A549 (cell line): ENCODE measurements at regions not wholly inside any gene's neighbourhood (a gene's known extent, or its start where the extent isn't known, plus 50 kb on each side); places are given as distances from the start of the nearest gene placed in this dataset.

Experiments used
- ATAC-seq, 2 experiments: fragments of 200-7000 bp in 1 of 2; fragments of >200 bp in 1 of 2; cut with Nextera tagmentation in 1 of 2; cut with Tn5 transposase in 1 of 2; 3 replicates each; pipeline versions ENCODE4 v1.8.0 to v1.9.1; 2018 to 2020; ENCODE audit warnings: mild to moderate bottlenecking in 1 of 2, moderate library complexity in 1 of 2
- CTCF ChIA-PET: fragments of 300-600 bp; sonication (Branson Sonifier 250); formaldehyde crosslinking; extraction: SDS; loops from one replicate; lab custom pipeline; 2021; ENCODE audit warnings: antibody characterized with exemption, inconsistent platforms; lab: Yijun Ruan, JAX
- POLR2A ChIA-PET: fragments of 350-600 bp; formaldehyde crosslinking; extraction: SDS; loops from one replicate; lab custom pipeline; 2021; ENCODE audit warnings: antibody characterized with exemption, inconsistent platforms; lab: Yijun Ruan, JAX
- DNase-seq, 2 experiments: peaks; one replicate each; pipeline versions ENCODE4 v3.0.0 to v3.0.0-alpha.2; 2011 to 2016; ENCODE audit warnings: low read depth in 1 of 2, low spot score in 1 of 2
- FAIRE-seq: peaks from 2 replicates; lab custom pipeline; 2011; peaks lifted over from hg19 to GRCh38; lab: Jason Lieb, UNC
- H3K27ac ChIP-seq, 2 experiments: fragments of >200 bp; sonication (Bioruptor Twin); formaldehyde crosslinking; 3 replicates each; pipeline ENCODE4 v1.5.1; 2016 to 2017
- H3K4me1 ChIP-seq: fragments of >200 bp; sonication (Bioruptor Twin); formaldehyde crosslinking; 3 replicates; pipeline ENCODE4 v1.6.1; 2016
- H3K4me2 ChIP-seq: fragments of >200 bp; sonication (Bioruptor Twin); formaldehyde crosslinking; 3 replicates; pipeline ENCODE4 v1.6.1; 2016
- H3K4me3 ChIP-seq: fragments of >200 bp; sonication (Bioruptor Twin); formaldehyde crosslinking; 3 replicates; pipeline ENCODE4 v1.5.1; 2016
- H3K9me3 ChIP-seq: fragments of >200 bp; sonication (Bioruptor Twin); formaldehyde crosslinking; 3 replicates; pipeline ENCODE4 v1.6.1; 2016
- CBX2 ChIP-seq: fragments of 200-600 bp; sonication (generic); IDR thresholded peaks from 2 replicates; pipeline ENCODE4 v1.6.1; 2016; ENCODE audit warnings: low read depth, mild to moderate bottlenecking, borderline replicate concordance
- CBX8 ChIP-seq: fragments of 200-600 bp; sonication (generic); IDR thresholded peaks from 2 replicates; pipeline ENCODE4 v1.6.1; 2016
- CHD2 ChIP-seq: fragments of 150-350 bp; IDR thresholded peaks from 2 replicates; pipeline ENCODE4 v1.6.1; 2014; ENCODE audit warnings: low read length; ENCODE audit not compliant: partially characterized antibody
- EHF ChIP-seq: fragments of 250-450 bp; sonication (Bioruptor Pico); IDR thresholded peaks from 2 replicates; pipeline ENCODE4 v1.5.0; 2020; ENCODE audit warnings: mild to moderate bottlenecking
- FOSB ChIP-seq: fragments of 250-450 bp; sonication (Bioruptor Pico); IDR thresholded peaks from 2 replicates; pipeline ENCODE4 v1.5.0; 2020; ENCODE audit warnings: mild to moderate bottlenecking, moderate library complexity
- FOSL2 ChIP-seq, 2 experiments: fragments of 450-650 bp in 1 of 2; fragments of >200 bp in 1 of 2; sonication (Bioruptor Twin) in 1 of 2; formaldehyde crosslinking; IDR thresholded peaks; 2 replicates each; pipeline versions ENCODE4 v1.5.0 to v1.6.1; 2016 to 2020; ENCODE audit warnings: mild to moderate bottlenecking in 1 of 2, moderate library complexity in 1 of 2
- GATA3 ChIP-seq: IDR thresholded peaks from 2 replicates; pipeline ENCODE4 v1.6.1; 2012; ENCODE audit warnings: borderline replicate concordance
- HDAC2 ChIP-seq: fragments of 200-600 bp; sonication (generic); IDR thresholded peaks from 2 replicates; pipeline ENCODE4 v1.6.1; 2016
- HEYL ChIP-seq: fragments of 250-450 bp; sonication (Bioruptor Pico); IDR thresholded peaks from 2 replicates; pipeline ENCODE4 v1.8.0; 2021; ENCODE audit warnings: mild to moderate bottlenecking, moderate library complexity
- HOXA7 ChIP-seq: fragments of 250-450 bp; sonication (Bioruptor Pico); IDR thresholded peaks from 2 replicates; pipeline ENCODE4 v1.5.0; 2020; ENCODE audit warnings: mild to moderate bottlenecking, moderate library complexity
- HOXB13 ChIP-seq: fragments of 250-450 bp; sonication (Bioruptor Pico); IDR thresholded peaks from 2 replicates; pipeline ENCODE4 v1.5.0; 2020; ENCODE audit warnings: low read depth, mild to moderate bottlenecking, moderate library complexity
- HOXB5 ChIP-seq: fragments of 250-450 bp; sonication (Bioruptor Pico); IDR thresholded peaks from 2 replicates; pipeline ENCODE4 v1.5.0; 2020; ENCODE audit warnings: mild to moderate bottlenecking, moderate library complexity
- KDM1A ChIP-seq: fragments of 200-600 bp; sonication (generic); IDR thresholded peaks from 2 replicates; pipeline ENCODE4 v1.6.1; 2016; ENCODE audit warnings: low read depth, mild to moderate bottlenecking
- MAFK ChIP-seq: fragments of 450-650 bp; IDR thresholded peaks from 2 replicates; pipeline ENCODE4 v1.6.1; 2014; ENCODE audit not compliant: partially characterized antibody
- NPAS2 ChIP-seq: fragments of 250-450 bp; sonication (Bioruptor Pico); IDR thresholded peaks from 2 replicates; pipeline ENCODE4 v1.8.0; 2022; ENCODE audit warnings: mild to moderate bottlenecking, moderate library complexity, borderline replicate concordance
- NR3C1 ChIP-seq: fragments of >200 bp; sonication (Bioruptor Twin); formaldehyde crosslinking; IDR thresholded peaks from 3 replicates; pipeline ENCODE4 v1.6.1; 2017
- RAD21 ChIP-seq, 2 experiments: fragments of >200 bp in 1 of 2; sonication (Bioruptor Twin) in 1 of 2; formaldehyde crosslinking in 1 of 2; IDR thresholded peaks in 1 of 2; conservative IDR thresholded peaks in 1 of 2; 2 replicates in 1 of 2; 3 replicates in 1 of 2; pipeline ENCODE4 v1.6.1; 2012 to 2018; ENCODE audit warnings: inconsistent platforms in 1 of 2
- RARB ChIP-seq: fragments of 250-450 bp; sonication (Bioruptor Pico); IDR thresholded peaks from 2 replicates; pipeline ENCODE4 v1.8.0; 2021; ENCODE audit warnings: mild to moderate bottlenecking, moderate library complexity
- TFCP2L1 ChIP-seq: fragments of 250-450 bp; sonication (Bioruptor Pico); IDR thresholded peaks from 2 replicates; pipeline ENCODE4 v1.5.0; 2021; ENCODE audit warnings: mild to moderate bottlenecking
- WGBS: methylation state at CpG from one replicate; pipeline ENCODE4 v1.1.6; 2017; ENCODE audit errors: missing lambda C conversion rate; 5-methylcytosine and 5-hydroxymethylcytosine counted together
- TF ChIP-seq, protein P1 (sequence below): IDR thresholded peaks from 2 replicates; pipeline ENCODE4 v1.6.1; 2012; ENCODE audit warnings: low read depth, borderline replicate concordance
- TF ChIP-seq, protein P2 (sequence below): fragments of >200 bp; sonication (Bioruptor Twin); formaldehyde crosslinking; IDR thresholded peaks from 3 replicates; pipeline ENCODE4 v1.5.1; 2016
- TF ChIP-seq, protein P3 (sequence below): IDR thresholded peaks from 2 replicates; pipeline ENCODE4 v1.6.1; 2012
- TF ChIP-seq, protein P4 (sequence below): fragments of 200-600 bp; sonication (generic); IDR thresholded peaks from 2 replicates; pipeline ENCODE4 v1.6.1; 2016; ENCODE audit warnings: antibody characterized with exemption, mild to moderate bottlenecking, moderate library complexity
- TF ChIP-seq, protein P5 (sequence below): fragments of >200 bp; sonication (Bioruptor Twin); formaldehyde crosslinking; IDR thresholded peaks from 2 replicates; pipeline ENCODE4 v1.6.1; 2016

DNA sequence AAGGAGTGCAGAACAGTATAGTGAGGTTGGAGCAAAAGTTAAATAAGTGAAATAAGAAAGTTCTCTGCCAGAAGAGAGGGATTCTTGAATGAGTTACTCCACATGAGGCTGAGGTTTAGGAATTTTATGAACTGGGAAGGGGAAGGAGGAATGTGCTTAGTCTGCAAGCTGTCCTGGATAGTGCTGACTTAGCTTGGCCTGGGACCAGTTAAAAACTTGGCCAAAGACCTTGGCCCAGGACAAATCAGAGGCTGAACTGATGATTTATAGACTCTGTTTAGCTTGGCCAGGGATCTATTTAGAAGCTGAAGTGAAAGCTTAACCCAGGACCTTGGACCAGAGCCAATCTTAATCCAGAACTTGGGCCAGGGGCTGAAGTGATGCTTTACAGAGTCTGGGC lies 244.4 kb upstream of the RBMY1B start:
- FAIRE-seq (no peak), ATAC-seq (no peak), DNase-seq (no peak)
- no peak overlapping the region for H3K27ac ChIP-seq
- H3K4me3 ChIP-seq: no peak overlapping the region
- ChIA-PET CTCF (no interaction called here), POLR2A (no interaction called here)
- H3K9me3 ChIP-seq: no peaks in the 10 kb centered on the region
- H3K4me1 ChIP-seq: no peaks in the 10 kb centered on the region
- TF ChIP-seq, protein P1, sequence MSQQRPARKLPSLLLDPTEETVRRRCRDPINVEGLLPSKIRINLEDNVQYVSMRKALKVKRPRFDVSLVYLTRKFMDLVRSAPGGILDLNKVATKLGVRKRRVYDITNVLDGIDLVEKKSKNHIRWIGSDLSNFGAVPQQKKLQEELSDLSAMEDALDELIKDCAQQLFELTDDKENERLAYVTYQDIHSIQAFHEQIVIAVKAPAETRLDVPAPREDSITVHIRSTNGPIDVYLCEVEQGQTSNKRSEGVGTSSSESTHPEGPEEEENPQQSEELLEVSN: no peak
- TF ChIP-seq HEYL (CRISPR knock-in tag): no peak
- TF ChIP-seq HOXB13 (CRISPR knock-in tag): no peak
- TF ChIP-seq TFCP2L1: no peak
- no peak for TF ChIP-seq CBX8
- TF ChIP-seq FOSL2 (IDR thresholded peaks at IDR 0.05): no peak
- no peak for TF ChIP-seq FOSL2 (CRISPR knock-in tag; IDR thresholded peaks at IDR 0.05)
- no peak for TF ChIP-seq RAD21 (conservative IDR thresholded peaks at IDR 0.05 in 1 of 2, IDR thresholded peaks at IDR 0.05 in 1 of 2)
- TF ChIP-seq CBX2: no peak
- TF ChIP-seq, protein P2, sequence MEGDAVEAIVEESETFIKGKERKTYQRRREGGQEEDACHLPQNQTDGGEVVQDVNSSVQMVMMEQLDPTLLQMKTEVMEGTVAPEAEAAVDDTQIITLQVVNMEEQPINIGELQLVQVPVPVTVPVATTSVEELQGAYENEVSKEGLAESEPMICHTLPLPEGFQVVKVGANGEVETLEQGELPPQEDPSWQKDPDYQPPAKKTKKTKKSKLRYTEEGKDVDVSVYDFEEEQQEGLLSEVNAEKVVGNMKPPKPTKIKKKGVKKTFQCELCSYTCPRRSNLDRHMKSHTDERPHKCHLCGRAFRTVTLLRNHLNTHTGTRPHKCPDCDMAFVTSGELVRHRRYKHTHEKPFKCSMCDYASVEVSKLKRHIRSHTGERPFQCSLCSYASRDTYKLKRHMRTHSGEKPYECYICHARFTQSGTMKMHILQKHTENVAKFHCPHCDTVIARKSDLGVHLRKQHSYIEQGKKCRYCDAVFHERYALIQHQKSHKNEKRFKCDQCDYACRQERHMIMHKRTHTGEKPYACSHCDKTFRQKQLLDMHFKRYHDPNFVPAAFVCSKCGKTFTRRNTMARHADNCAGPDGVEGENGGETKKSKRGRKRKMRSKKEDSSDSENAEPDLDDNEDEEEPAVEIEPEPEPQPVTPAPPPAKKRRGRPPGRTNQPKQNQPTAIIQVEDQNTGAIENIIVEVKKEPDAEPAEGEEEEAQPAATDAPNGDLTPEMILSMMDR: no peak
- TF ChIP-seq HOXA7 (CRISPR knock-in tag): no peak
- TF ChIP-seq GATA3: no peak
- TF ChIP-seq, protein P3, sequence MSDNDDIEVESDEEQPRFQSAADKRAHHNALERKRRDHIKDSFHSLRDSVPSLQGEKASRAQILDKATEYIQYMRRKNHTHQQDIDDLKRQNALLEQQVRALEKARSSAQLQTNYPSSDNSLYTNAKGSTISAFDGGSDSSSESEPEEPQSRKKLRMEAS: no peak
- TF ChIP-seq EHF (CRISPR knock-in tag): no peak
- no peak for TF ChIP-seq MAFK
- H3K4me2 ChIP-seq: no peak overlapping the region

DNA sequence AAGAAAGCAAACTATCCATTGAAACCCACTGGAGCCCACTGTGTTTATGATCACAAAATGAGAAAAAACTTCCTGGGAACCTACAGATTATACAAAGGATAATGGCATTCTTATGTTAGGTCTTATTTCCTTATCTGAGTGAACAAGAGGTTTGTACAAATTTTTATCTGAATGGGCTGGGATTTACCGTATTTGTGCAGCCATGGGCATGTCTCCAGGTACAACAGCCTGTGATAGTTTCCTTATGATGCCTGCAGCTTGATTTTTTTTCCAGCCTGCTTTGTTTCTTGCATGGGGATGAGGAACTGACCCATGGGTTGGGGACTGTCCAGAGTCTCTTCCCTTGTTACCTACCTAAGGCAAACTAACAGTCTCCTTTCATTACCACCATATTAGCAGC lies 244.0 kb upstream of the RBMY1B start:
- no peak for FAIRE-seq
- POLR2A ChIA-PET: no interaction called here

DNA sequence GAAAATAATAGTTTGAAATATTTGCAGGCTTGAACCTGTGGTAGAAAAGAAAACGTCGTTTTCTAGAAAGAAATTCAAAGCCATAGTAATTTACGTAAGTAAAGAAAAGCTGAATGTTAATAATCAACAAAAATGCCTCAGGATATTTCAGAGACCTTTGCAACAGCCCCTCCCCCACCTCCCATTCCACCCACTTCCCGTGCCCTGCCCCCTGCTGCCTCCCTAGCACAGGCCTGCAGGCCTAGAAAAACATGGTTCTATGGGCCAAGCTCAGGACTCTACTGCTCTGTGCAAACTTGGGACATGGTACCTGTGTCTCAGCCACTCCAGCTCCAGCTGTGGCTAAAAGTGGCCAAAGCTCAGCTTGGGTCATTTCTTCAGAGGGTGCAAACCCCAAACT lies 223.4 kb upstream of the RBMY1B start:
- 15% methylated on average over 4 of the region's 4 CpGs for WGBS
- no peak for FAIRE-seq

More for the DNA sequence above, 244.0 kb upstream of the RBMY1B start:
- Histone ChIP-seq H3K9me3 (no peaks in the 10 kb centered on the region), H3K4me3 (no peak overlapping the region), H3K4me2 (no peak overlapping the region), H3K4me1 (no peaks in the 10 kb centered on the region), H3K27ac (no peak overlapping the region)
- DNase-seq (no peak), ATAC-seq (no peak)
- CTCF ChIA-PET: no interaction called here
- 6% methylated on average over 1 of the region's 1 CpG for WGBS
- TF ChIP-seq, protein P1: no peak
- no peak for TF ChIP-seq EHF (CRISPR knock-in tag)
- TF ChIP-seq HDAC2: no peak

More for the DNA sequence above, 223.4 kb upstream of the RBMY1B start:
- TF ChIP-seq RARB (CRISPR knock-in tag) (no peak), MAFK (no peak), HOXB13 (CRISPR knock-in tag) (no peak), CHD2 (no peak), NR3C1 (no peak), FOSB (CRISPR knock-in tag) (no peak), HDAC2 (no peak), CBX2 (no peak), TFCP2L1 (no peak), KDM1A (no peak), NPAS2 (CRISPR knock-in tag) (no peak), HOXB5 (no peak)
- TF ChIP-seq, protein P4, sequence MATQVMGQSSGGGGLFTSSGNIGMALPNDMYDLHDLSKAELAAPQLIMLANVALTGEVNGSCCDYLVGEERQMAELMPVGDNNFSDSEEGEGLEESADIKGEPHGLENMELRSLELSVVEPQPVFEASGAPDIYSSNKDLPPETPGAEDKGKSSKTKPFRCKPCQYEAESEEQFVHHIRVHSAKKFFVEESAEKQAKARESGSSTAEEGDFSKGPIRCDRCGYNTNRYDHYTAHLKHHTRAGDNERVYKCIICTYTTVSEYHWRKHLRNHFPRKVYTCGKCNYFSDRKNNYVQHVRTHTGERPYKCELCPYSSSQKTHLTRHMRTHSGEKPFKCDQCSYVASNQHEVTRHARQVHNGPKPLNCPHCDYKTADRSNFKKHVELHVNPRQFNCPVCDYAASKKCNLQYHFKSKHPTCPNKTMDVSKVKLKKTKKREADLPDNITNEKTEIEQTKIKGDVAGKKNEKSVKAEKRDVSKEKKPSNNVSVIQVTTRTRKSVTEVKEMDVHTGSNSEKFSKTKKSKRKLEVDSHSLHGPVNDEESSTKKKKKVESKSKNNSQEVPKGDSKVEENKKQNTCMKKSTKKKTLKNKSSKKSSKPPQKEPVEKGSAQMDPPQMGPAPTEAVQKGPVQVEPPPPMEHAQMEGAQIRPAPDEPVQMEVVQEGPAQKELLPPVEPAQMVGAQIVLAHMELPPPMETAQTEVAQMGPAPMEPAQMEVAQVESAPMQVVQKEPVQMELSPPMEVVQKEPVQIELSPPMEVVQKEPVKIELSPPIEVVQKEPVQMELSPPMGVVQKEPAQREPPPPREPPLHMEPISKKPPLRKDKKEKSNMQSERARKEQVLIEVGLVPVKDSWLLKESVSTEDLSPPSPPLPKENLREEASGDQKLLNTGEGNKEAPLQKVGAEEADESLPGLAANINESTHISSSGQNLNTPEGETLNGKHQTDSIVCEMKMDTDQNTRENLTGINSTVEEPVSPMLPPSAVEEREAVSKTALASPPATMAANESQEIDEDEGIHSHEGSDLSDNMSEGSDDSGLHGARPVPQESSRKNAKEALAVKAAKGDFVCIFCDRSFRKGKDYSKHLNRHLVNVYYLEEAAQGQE: no peak
- TF ChIP-seq, protein P2: no peak
- TF ChIP-seq, protein P5, sequence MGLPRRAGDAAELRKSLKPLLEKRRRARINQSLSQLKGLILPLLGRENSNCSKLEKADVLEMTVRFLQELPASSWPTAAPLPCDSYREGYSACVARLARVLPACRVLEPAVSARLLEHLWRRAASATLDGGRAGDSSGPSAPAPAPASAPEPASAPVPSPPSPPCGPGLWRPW: no peak
- TF ChIP-seq, all 56 proteins: peak for 0
- Histone ChIP-seq H3K9me3 (no peaks in the 10 kb centered on the region), H3K4me1 (no peaks in the 10 kb centered on the region), H3K4me2 (no peak overlapping the region), H3K4me3 (no peak overlapping the region), H3K27ac (no peak overlapping the region)
- CTCF ChIA-PET: no interaction called here
- POLR2A ChIA-PET: no interaction called here
- DNase-seq (no peak), ATAC-seq (no peak)
